ENCODE measurements at regions not wholly inside any gene's neighbourhood (a gene's known extent, or its start where the extent isn't known, plus 50 kb on each side); places are given as distances from the start of the nearest gene placed in this dataset.

GRCh38 chr1:228849011-228849541 lies 113.8 kb downstream of the RHOU start:
- no peaks in the 10 kb centered on the region for H4K20me1 ChIP-seq (ENCODE audit: insufficient read depth)
- CTCF ChIA-PET = no interaction called here
- no peaks in the 10 kb centered on the region for H3K4me1 ChIP-seq (replicated peaks; ENCODE audit: insufficient read depth)
- POLR2A ChIA-PET (ENCODE audit: unreplicated experiment) = no interaction called here
- no peak for TF ChIP-seq EZH2 (IDR thresholded peaks at IDR 0.05; ENCODE audit: low read depth)
- no peak for TF ChIP-seq CTCF (conservative IDR thresholded peaks at IDR 0.05)
- no peaks in the 10 kb centered on the region for H3K79me2 ChIP-seq (ENCODE audit: low read depth)
- no peak overlapping the region for H3K27ac ChIP-seq
- no peak overlapping the region for H3K4me2 ChIP-seq
- no peaks in the 10 kb centered on the region for H3K36me3 ChIP-seq (ENCODE audit: low read depth)
- H3K4me3 ChIP-seq = no peak overlapping the region
- no peak overlapping the region for H2AFZ ChIP-seq
- H3K27me3 ChIP-seq (ENCODE audit: insufficient read depth, low read depth) = peaks cover 32% of the 10 kb centered on the region
- DNase-seq = no peak
- no peaks in the 10 kb centered on the region for H3K9me3 ChIP-seq (ENCODE audit: insufficient read depth, low read depth)
- H3F3A ChIP-seq (ENCODE audit: insufficient read depth, low read depth) = no peaks in the 10 kb centered on the region
- intact Hi-C loops (cut with micrococcal nuclease; ENCODE audit: unreplicated experiment) = no loop called here
- no TSS peak for BruUV-seq (replicated peaks)
- no peaks in the 10 kb centered on the region for H3K9me2 ChIP-seq (ENCODE audit: insufficient read depth)

GRCh38 chr1:228850141-228851100 lies 115.1 kb downstream of the RHOU start:
- no peak overlapping the region for H2AFZ ChIP-seq
- H3K4me3 ChIP-seq = no peak overlapping the region
- CTCF ChIA-PET = no interaction called here

GRCh38 chr1:228851193-228851592 lies 115.9 kb downstream of the RHOU start:
- no peaks in the 10 kb centered on the region for H3K4me1 ChIP-seq (replicated peaks; ENCODE audit: insufficient read depth)
- no peaks in the 10 kb centered on the region for H3K36me3 ChIP-seq (ENCODE audit: low read depth)
- intact Hi-C loops (cut with micrococcal nuclease; ENCODE audit: unreplicated experiment) = no loop called here

More at GRCh38 chr1:228850141-228851100, 115.1 kb downstream of the RHOU start:
- Histone ChIP-seq H3K9me3 (ENCODE audit: insufficient read depth, low read depth) (no peaks in the 10 kb centered on the region), H3K9me2 (ENCODE audit: insufficient read depth) (no peaks in the 10 kb centered on the region), H3K79me2 (ENCODE audit: low read depth) (no peaks in the 10 kb centered on the region), H3K4me2 (no peak overlapping the region), H3K4me1 (replicated peaks; ENCODE audit: insufficient read depth) (no peaks in the 10 kb centered on the region), H3K36me3 (ENCODE audit: low read depth) (no peaks in the 10 kb centered on the region), H4K20me1 (ENCODE audit: insufficient read depth) (no peaks in the 10 kb centered on the region), H3F3A (ENCODE audit: insufficient read depth, low read depth) (no peaks in the 10 kb centered on the region), H3K27me3 (ENCODE audit: insufficient read depth, low read depth) (peaks cover 43% of the 10 kb centered on the region), H3K27ac (no peak overlapping the region)
- no peak for DNase-seq
- POLR2A ChIA-PET (ENCODE audit: unreplicated experiment) = no interaction called here
- BruUV-seq (replicated peaks) = no TSS peak
- intact Hi-C loops (cut with micrococcal nuclease; ENCODE audit: unreplicated experiment) = no loop called here
- TF ChIP-seq CTCF (conservative IDR thresholded peaks at IDR 0.05) (no peak), EZH2 (IDR thresholded peaks at IDR 0.05; ENCODE audit: low read depth) (no peak)

More at GRCh38 chr1:228851193-228851592, 115.9 kb downstream of the RHOU start:
- no peaks in the 10 kb centered on the region for H3K9me3 ChIP-seq (ENCODE audit: insufficient read depth, low read depth)
- BruUV-seq (replicated peaks) = no TSS peak
- no peaks in the 10 kb centered on the region for H3F3A ChIP-seq (ENCODE audit: insufficient read depth, low read depth)
- H3K27me3 ChIP-seq (ENCODE audit: insufficient read depth, low read depth) = peaks cover 47% of the 10 kb centered on the region
- H3K4me3 ChIP-seq = no peak overlapping the region
- no peak overlapping the region for H2AFZ ChIP-seq
- H3K27ac ChIP-seq = no peak overlapping the region
- ChIA-PET POLR2A (ENCODE audit: unreplicated experiment) (no interaction called here), CTCF (no interaction called here)
- no peak overlapping the region for H3K4me2 ChIP-seq
- H4K20me1 ChIP-seq (ENCODE audit: insufficient read depth) = no peaks in the 10 kb centered on the region
- H3K9me2 ChIP-seq (ENCODE audit: insufficient read depth) = no peaks in the 10 kb centered on the region
- no peak for TF ChIP-seq EZH2 (IDR thresholded peaks at IDR 0.05; ENCODE audit: low read depth)
- TF ChIP-seq CTCF (conservative IDR thresholded peaks at IDR 0.05) = no peak
- no peak for DNase-seq
- H3K79me2 ChIP-seq (ENCODE audit: low read depth) = no peaks in the 10 kb centered on the region

All from PC-9 (cell line).